PC-9 (cell line): ENCODE measurements at regions not wholly inside any gene's neighbourhood (a gene's known extent, or its start where the extent isn't known, plus 50 kb on each side); places are given as distances from the start of the nearest gene placed in this dataset.

Experiments
- EZH2 ChIP-seq: fragments of 200-600 bp; sonication (generic); IDR thresholded peaks from 2 replicates; pipeline ENCODE4 v1.8.0; 2017; ENCODE audit warnings: antibody characterized with exemption, low read depth
- TF ChIP-seq, protein P1 (sequence below): fragments of 200-600 bp; sonication (generic); conservative IDR thresholded peaks from 2 replicates; pipeline ENCODE4 v1.6.1; 2017; ENCODE audit warnings: mixed run types, antibody characterized with exemption, mild to moderate bottlenecking, moderate library complexity

DNA sequence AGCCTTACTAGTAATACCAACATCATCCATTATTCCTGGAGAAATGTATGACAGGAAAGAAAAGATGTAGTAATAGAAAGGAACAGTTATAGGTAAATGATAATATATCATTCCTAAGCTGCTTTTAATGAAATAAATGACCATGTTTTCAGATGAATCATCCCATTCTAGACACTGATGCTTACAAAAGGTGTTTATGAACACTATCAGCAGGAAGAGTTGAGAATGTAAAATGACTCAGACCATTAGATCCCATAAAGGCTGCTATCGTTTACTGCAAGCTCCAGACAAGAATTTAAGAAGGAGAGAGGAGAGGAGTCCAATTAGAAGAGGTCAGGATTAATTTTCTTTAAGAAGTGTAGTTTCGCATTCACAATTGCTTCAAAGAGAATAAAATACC lies 1033.5 kb downstream of the EFNA5 start:
- TF ChIP-seq, protein P1, sequence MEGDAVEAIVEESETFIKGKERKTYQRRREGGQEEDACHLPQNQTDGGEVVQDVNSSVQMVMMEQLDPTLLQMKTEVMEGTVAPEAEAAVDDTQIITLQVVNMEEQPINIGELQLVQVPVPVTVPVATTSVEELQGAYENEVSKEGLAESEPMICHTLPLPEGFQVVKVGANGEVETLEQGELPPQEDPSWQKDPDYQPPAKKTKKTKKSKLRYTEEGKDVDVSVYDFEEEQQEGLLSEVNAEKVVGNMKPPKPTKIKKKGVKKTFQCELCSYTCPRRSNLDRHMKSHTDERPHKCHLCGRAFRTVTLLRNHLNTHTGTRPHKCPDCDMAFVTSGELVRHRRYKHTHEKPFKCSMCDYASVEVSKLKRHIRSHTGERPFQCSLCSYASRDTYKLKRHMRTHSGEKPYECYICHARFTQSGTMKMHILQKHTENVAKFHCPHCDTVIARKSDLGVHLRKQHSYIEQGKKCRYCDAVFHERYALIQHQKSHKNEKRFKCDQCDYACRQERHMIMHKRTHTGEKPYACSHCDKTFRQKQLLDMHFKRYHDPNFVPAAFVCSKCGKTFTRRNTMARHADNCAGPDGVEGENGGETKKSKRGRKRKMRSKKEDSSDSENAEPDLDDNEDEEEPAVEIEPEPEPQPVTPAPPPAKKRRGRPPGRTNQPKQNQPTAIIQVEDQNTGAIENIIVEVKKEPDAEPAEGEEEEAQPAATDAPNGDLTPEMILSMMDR = no peak
- no peak for TF ChIP-seq EZH2
